ENCODE measurements at regions not wholly inside any gene's neighbourhood (a gene's known extent, or its start where the extent isn't known, plus 50 kb on each side); places are given as distances from the start of the nearest gene placed in this dataset.

DNA sequence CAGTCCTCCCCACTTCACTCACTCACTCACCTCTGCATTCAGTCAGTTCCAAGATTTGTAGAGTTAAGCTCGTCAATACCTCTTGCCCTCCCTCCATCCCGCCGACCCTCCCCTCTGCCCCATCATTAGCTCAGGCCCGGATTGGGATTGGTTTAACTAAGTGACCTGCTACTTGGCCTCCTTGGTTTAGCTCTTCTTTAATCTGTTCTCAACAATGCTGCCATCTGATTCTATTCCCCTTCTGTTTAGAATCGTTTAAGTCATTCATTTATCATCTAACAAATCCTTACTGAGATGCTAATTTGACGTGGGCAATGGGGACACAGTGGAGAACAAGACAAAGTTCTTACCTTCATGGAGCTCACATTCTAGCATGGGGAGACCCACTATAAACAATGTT, 204.6 kb downstream of the MTX2 start:
- TF ChIP-seq GATA2 (IDR thresholded peaks at IDR 0.05; ENCODE audit: low read depth, low read length) = no peak
- TF ChIP-seq GATA3 (IDR thresholded peaks at IDR 0.05; ENCODE audit: low read depth, low read length) = no peak

Measured in SH-SY5Y (cell line).